ENCODE measurements at regions not wholly inside any gene's neighbourhood (a gene's known extent, or its start where the extent isn't known, plus 50 kb on each side); places are given as distances from the start of the nearest gene placed in this dataset.

DNA sequence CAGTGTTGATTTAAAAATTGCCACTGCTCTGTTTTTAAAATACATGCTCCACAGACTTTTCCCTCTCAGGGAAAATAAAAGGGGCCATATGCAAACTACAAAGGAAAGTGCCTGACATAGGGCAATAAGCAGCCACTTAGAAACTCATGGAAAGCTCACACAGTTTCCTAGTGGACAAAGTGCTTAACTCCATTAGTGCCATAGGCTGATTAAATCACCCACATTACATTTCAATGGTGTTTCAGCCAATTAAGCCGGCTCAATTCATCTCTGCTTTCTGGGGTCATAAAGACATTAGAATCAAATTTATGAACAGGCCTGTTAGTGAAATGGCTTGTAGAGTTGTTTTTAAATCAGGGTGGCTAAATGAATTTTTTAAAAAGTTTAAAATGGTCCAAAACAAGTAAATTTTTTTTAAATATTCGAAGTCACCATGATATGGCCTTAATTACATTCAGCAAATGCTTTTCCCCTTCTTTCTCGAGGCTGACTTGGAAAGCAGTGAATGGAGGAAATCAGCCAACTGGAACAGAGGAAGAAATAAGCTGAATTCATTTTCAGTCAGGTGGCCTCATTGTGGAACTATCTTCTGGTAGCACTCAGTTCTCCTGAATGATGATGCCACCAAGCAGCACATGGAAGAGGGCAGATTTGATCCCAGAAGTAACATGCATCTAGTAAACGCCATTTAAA, 2305.1 kb upstream of the AGA start:
- TF ChIP-seq, protein P1, sequence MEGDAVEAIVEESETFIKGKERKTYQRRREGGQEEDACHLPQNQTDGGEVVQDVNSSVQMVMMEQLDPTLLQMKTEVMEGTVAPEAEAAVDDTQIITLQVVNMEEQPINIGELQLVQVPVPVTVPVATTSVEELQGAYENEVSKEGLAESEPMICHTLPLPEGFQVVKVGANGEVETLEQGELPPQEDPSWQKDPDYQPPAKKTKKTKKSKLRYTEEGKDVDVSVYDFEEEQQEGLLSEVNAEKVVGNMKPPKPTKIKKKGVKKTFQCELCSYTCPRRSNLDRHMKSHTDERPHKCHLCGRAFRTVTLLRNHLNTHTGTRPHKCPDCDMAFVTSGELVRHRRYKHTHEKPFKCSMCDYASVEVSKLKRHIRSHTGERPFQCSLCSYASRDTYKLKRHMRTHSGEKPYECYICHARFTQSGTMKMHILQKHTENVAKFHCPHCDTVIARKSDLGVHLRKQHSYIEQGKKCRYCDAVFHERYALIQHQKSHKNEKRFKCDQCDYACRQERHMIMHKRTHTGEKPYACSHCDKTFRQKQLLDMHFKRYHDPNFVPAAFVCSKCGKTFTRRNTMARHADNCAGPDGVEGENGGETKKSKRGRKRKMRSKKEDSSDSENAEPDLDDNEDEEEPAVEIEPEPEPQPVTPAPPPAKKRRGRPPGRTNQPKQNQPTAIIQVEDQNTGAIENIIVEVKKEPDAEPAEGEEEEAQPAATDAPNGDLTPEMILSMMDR (conservative IDR thresholded peaks at IDR 0.05; ENCODE audit: low read depth, low read length) = no peak
- no peak overlapping the region for H3K4me3 ChIP-seq (ENCODE audit: low read depth, low read length)
- no peak for DNase-seq (ENCODE audit: low read depth)

DNA sequence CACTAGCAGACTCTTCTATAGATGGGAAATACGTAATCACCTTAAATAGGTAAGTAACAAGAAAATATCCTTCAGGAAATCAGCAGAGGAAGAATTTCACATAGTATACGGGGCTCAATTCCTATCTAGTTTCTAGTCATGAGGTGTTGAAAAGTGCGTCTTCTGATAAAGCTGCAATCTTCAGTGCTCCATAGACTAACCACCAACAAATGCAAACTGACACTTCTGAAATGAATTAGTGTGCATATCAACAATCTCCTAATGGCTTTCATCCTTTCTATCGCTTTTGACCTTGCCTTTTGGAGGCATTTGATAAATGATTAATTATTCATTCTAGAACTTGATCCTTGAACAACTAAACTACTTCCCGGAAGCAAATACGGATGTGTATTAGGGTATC, 2306.6 kb upstream of the AGA start:
- TF ChIP-seq, protein P1 (conservative IDR thresholded peaks at IDR 0.05; ENCODE audit: low read depth, low read length) = no peak
- DNase-seq (ENCODE audit: low read depth) = no peak

DNA sequence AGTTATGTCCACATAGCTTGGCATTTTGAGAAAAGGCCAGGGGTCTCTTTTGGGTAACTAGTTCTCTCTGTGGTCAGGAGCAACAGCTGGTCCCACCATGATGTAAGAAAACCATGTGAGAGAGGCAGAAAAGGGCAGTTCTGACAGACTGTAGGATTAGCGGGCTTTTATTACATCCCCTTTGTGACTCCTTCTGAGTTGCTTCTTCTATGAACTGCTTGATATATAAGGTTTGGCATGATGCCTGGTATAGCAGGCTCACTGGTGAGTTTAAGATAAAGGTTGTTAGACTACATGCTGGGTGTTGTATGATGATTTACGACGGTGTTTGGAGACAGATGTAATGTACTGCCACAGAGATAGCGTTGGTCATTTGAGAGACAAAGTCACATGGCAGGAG, 2308.1 kb upstream of the AGA start:
- no peak overlapping the region for H3K4me3 ChIP-seq (ENCODE audit: low read depth, low read length)
- TF ChIP-seq, protein P1 (conservative IDR thresholded peaks at IDR 0.05; ENCODE audit: low read depth, low read length) = no peak
- DNase-seq (ENCODE audit: low read depth) = no peak

More for the DNA sequence above, 2306.6 kb upstream of the AGA start:
- no peak overlapping the region for H3K4me3 ChIP-seq (ENCODE audit: low read depth, low read length)

DNA sequence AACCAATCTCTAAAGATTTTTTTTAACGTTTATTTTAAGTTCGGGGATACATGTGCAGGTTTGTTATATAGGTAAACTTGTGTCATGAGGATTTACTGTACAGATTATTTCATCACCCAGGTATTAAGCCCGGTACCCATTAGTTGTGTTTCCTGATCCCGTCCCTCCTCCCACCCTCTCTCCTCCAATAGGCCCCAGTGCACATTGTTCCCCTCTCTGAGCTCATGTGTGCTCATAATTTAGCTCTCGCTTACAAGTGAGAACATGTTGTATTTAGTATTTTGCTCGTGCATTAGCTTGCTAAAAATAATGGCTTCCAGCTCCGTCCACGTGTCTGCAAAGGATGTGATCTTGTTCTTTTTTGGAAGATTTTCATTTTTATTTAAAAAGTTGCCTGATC, 2309.4 kb upstream of the AGA start:
- H3K4me3 ChIP-seq (ENCODE audit: low read depth, low read length) = no peak overlapping the region
- TF ChIP-seq, protein P1 (conservative IDR thresholded peaks at IDR 0.05; ENCODE audit: low read depth, low read length) = no peak
- no peak for DNase-seq (ENCODE audit: low read depth)

DNA sequence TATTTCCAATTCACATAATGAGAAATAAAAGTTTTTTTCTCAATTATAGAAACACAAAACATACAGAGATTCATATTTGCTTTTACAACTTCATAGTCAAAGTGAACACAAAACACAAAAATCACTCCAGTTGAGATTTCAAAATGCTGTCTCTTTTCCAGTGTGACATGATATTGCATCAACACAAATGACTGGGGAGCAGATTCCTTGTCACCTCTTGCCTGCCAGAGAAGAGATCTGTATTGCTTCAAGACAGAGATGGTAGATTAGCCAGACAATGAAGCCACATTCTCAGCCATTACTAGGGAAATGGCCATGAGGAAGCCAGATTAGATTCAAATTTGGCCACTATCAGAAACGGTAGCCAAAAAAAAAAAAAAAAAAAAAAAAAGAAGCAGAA, 2313.1 kb upstream of the AGA start:
- TF ChIP-seq, protein P1 (conservative IDR thresholded peaks at IDR 0.05; ENCODE audit: low read depth, low read length) = no peak
- no peak overlapping the region for H3K4me3 ChIP-seq (ENCODE audit: low read depth, low read length)
- DNase-seq (ENCODE audit: low read depth) = no peak

DNA sequence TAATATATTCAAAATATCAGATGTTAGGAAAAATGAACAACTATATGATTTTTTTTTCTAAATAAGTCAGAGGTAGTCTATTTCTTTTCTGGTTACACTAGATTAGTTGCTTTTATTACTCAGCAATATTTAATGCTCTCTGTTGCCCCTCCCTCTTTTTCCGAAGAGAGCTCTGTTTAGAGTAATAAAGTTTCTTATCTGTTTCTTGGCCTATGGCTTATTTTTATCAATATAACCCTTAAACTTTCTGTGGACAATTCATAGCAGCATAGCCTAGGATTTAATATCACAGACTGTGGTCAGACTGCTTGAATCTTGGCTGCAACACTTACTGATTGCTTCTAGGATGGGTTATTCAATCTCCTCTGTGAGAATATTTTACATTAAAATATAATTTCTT, 2315.4 kb upstream of the AGA start:
- no peak overlapping the region for H3K4me3 ChIP-seq (ENCODE audit: low read depth, low read length)
- no peak for DNase-seq (ENCODE audit: low read depth)
- TF ChIP-seq, protein P1 (conservative IDR thresholded peaks at IDR 0.05; ENCODE audit: low read depth, low read length) = no peak

DNA sequence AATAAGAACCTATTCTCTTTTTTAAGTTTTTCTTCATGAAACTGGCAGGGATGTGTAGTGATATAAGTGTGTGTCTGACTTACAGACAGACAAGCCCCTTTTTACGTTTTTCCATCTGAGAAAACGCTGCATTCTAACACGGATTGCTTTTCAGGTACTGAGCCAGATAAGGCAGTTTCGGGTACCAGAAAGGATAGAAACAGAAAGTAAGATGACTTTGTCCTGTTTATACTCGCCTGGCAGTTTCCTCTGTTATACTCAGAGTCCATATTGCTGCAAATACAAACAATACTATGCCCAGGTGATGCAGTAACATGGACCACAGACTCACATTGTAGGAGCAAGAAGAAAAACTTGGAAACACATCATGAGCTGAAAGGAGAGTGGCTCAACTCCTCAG, 2320.6 kb upstream of the AGA start:
- no peak overlapping the region for H3K4me3 ChIP-seq (ENCODE audit: low read depth, low read length)
- DNase-seq (ENCODE audit: low read depth) = no peak

More for the DNA sequence above, 2320.6 kb upstream of the AGA start:
- TF ChIP-seq, protein P1 (conservative IDR thresholded peaks at IDR 0.05; ENCODE audit: low read depth, low read length) = no peak

Data from epithelial cell of proximal tubule (primary cell).